ENCODE measurements at regions not wholly inside any gene's neighbourhood (a gene's known extent, or its start where the extent isn't known, plus 50 kb on each side); places are given as distances from the start of the nearest gene placed in this dataset.

DNA sequence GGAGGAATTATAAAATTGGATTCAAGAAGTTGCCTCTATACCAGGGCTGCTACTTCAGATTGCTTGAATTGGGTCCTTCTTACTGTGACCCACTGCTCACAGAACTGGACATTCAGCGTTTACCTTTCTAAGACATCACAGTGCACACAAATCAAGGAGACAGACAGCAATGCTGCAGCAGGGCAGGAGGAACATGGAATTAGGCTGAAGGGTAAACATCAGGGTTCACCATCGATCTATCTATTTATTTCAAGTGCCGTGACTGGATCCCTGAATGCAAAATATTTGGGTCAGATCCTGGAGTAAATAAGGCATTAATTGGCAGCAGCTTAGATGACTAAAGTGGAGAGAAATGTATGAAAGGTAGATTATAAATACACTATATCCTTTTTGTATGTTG lies 76.9 kb upstream of the HMGA2 start:
- TF ChIP-seq CTCF (conservative IDR thresholded peaks at IDR 0.05; ENCODE audit: low read depth, low read length) (no peak), EZH2 (IDR thresholded peaks at IDR 0.05; ENCODE audit: low read length, unreplicated experiment) (no peak)
